ENCODE measurements at regions not wholly inside any gene's neighbourhood (a gene's known extent, or its start where the extent isn't known, plus 50 kb on each side); places are given as distances from the start of the nearest gene placed in this dataset.

- no peak for TF ChIP-seq CTCF (IDR thresholded peaks at IDR 0.05; ENCODE audit: insufficient read depth, low read length)
- TF ChIP-seq POLR2AphosphoS5 (IDR thresholded peaks at IDR 0.05; ENCODE audit: low read depth) = no peak
- TF ChIP-seq GABPA (IDR thresholded peaks at IDR 0.05; ENCODE audit: low read depth) = no peak
- TF ChIP-seq SPI1 (IDR thresholded peaks at IDR 0.05; ENCODE audit: borderline replicate concordance, low read depth) = no peak
- TF ChIP-seq REST (IDR thresholded peaks at IDR 0.05; ENCODE audit: insufficient replicate concordance, low read depth) = no peak
- Histone ChIP-seq H3K27me3 (ENCODE audit: insufficient read depth, poor library complexity, severe bottlenecking) (no peaks in the 10 kb centered on the region), H3K4me3 (replicated peaks; ENCODE audit: insufficient read depth, low read length) (no peak overlapping the region), H3K27ac (replicated peaks) (no peak overlapping the region)
- no peak for DNase-seq (ENCODE audit: low read depth in 1 of 2, low spot score in 1 of 2)
Observed at GRCh38 chr2:43040084-43040854, 186.1 kb downstream of the ZFP36L2 start.

GRCh38 chr2:43039376-43040080, 186.9 kb downstream of the ZFP36L2 start:
- no peak for DNase-seq (ENCODE audit: low read depth in 1 of 2, low spot score in 1 of 2)
- TF ChIP-seq GABPA (IDR thresholded peaks at IDR 0.05; ENCODE audit: low read depth) (no peak), POLR2AphosphoS5 (IDR thresholded peaks at IDR 0.05; ENCODE audit: low read depth) (no peak), REST (IDR thresholded peaks at IDR 0.05; ENCODE audit: insufficient replicate concordance, low read depth) (no peak), CTCF (IDR thresholded peaks at IDR 0.05; ENCODE audit: insufficient read depth, low read length) (no peak), SPI1 (IDR thresholded peaks at IDR 0.05; ENCODE audit: borderline replicate concordance, low read depth) (no peak)
- Histone ChIP-seq H3K4me3 (replicated peaks; ENCODE audit: insufficient read depth, low read length) (no peak overlapping the region), H3K27me3 (ENCODE audit: insufficient read depth, poor library complexity, severe bottlenecking) (no peaks in the 10 kb centered on the region), H3K27ac (replicated peaks) (no peak overlapping the region)

GRCh38 chr2:43038696-43039094, 187.7 kb downstream of the ZFP36L2 start:
- Histone ChIP-seq H3K4me3 (replicated peaks; ENCODE audit: insufficient read depth, low read length) (no peak overlapping the region), H3K27ac (replicated peaks) (no peak overlapping the region), H3K27me3 (ENCODE audit: insufficient read depth, poor library complexity, severe bottlenecking) (no peaks in the 10 kb centered on the region)
- TF ChIP-seq CTCF (IDR thresholded peaks at IDR 0.05; ENCODE audit: insufficient read depth, low read length) (no peak), REST (IDR thresholded peaks at IDR 0.05; ENCODE audit: insufficient replicate concordance, low read depth) (no peak), GABPA (IDR thresholded peaks at IDR 0.05; ENCODE audit: low read depth) (no peak), SPI1 (IDR thresholded peaks at IDR 0.05; ENCODE audit: borderline replicate concordance, low read depth) (no peak), POLR2AphosphoS5 (IDR thresholded peaks at IDR 0.05; ENCODE audit: low read depth) (no peak)
- DNase-seq (ENCODE audit: low read depth in 1 of 2, low spot score in 1 of 2) = no peak
